IMR-90 (cell line): ENCODE measurements at regions not wholly inside any gene's neighbourhood (a gene's known extent, or its start where the extent isn't known, plus 50 kb on each side); places are given as distances from the start of the nearest gene placed in this dataset.

Experiments
- ATAC-seq: fragments of 200-7000 bp; cut with Tn5 transposase; 2 replicates; pipeline ENCODE4 v1.9.1; 2020; ENCODE audit warnings: low read depth, mild to moderate bottlenecking, moderate library complexity
- BruUV-seq: library from RNA; stranded (reverse); fragments of 400-500 nt; replicated peaks from 2 replicates; lab custom pipeline; 2021; lab: Mats Ljungman, UMichigan
- CTCF ChIA-PET: fragments of 300-600 bp; formaldehyde crosslinking; extraction: SDS; loops from one replicate; lab custom pipeline; 2021; ENCODE audit warnings: antibody characterized with exemption; lab: Yijun Ruan, JAX
- POLR2A ChIA-PET: fragments of 300-600 bp; sonication (Branson Sonifier 250); formaldehyde crosslinking; loops from one replicate; lab custom pipeline; 2022; ENCODE audit warnings: antibody characterized with exemption; ENCODE audit not compliant: unreplicated experiment; lab: Charles Lee
- DNase-seq: peaks from one replicate; pipeline ENCODE4 v3.0.0; 2013
- H2AFZ ChIP-seq: replicated peaks from 2 replicates; pipeline ENCODE3; 2013; ENCODE audit warnings: low read length, mild to moderate bottlenecking; ENCODE audit not compliant: poor library complexity
- H2AK5ac ChIP-seq: 2 replicates; pipeline ENCODE4 v1.6.1; 2013; ENCODE audit warnings: low read depth, low read length, inconsistent platforms
- H2AK9ac ChIP-seq: replicated peaks from 2 replicates; pipeline ENCODE3; 2013; ENCODE audit warnings: mild to moderate bottlenecking, low read depth, low read length, moderate library complexity; ENCODE audit not compliant: poor library complexity
- H2BK120ac ChIP-seq: 2 replicates; pipeline ENCODE4 v1.6.1; 2013; ENCODE audit warnings: low read depth, low read length, inconsistent platforms
- H2BK15ac ChIP-seq: 3 replicates; pipeline ENCODE4 v1.6.1; 2013; ENCODE audit warnings: low read depth, low read length, inconsistent platforms
- H2BK20ac ChIP-seq: 2 replicates; pipeline ENCODE4 v1.6.1; 2013; ENCODE audit warnings: low read depth, mild to moderate bottlenecking, inconsistent platforms, low read length, moderate library complexity
- H2BK5ac ChIP-seq: 2 replicates; pipeline ENCODE4 v1.6.1; 2013; ENCODE audit warnings: mild to moderate bottlenecking, low read depth, low read length, inconsistent platforms; ENCODE audit not compliant: poor library complexity, severe bottlenecking
- H3K14ac ChIP-seq: replicated peaks from 2 replicates; pipeline ENCODE4 v1.6.1; 2013; ENCODE audit warnings: low read depth, low read length, inconsistent platforms
- H3K18ac ChIP-seq: 2 replicates; pipeline ENCODE4 v1.6.1; 2013; ENCODE audit warnings: low read depth, low read length, control low read depth
- H3K23ac ChIP-seq: 2 replicates; pipeline ENCODE4 v1.6.1; 2013; ENCODE audit warnings: low read depth, low read length, inconsistent platforms
- H3K27ac ChIP-seq: 2 replicates; pipeline ENCODE4 v1.5.1; 2013; ENCODE audit warnings: mild to moderate bottlenecking, control low read depth, low read length; ENCODE audit not compliant: insufficient read depth
- H3K27me3 ChIP-seq: 2 replicates; pipeline ENCODE4 v1.6.1; 2013; ENCODE audit warnings: low read length; ENCODE audit not compliant: control insufficient read depth, insufficient read depth
- H3K36me3 ChIP-seq: 2 replicates; pipeline ENCODE4 v1.6.1; 2013; ENCODE audit warnings: low read length, mixed read lengths; ENCODE audit not compliant: control insufficient read depth, insufficient read depth
- H3K4ac ChIP-seq: 2 replicates; pipeline ENCODE4 v1.6.1; 2013; ENCODE audit warnings: low read depth, low read length, inconsistent platforms
- H3K4me1 ChIP-seq: 2 replicates; pipeline ENCODE4 v1.6.1; 2013; ENCODE audit warnings: low read length, mixed read lengths; ENCODE audit not compliant: control insufficient read depth, insufficient read depth
- H3K4me2 ChIP-seq: 2 replicates; pipeline ENCODE4 v1.6.1; 2013; ENCODE audit warnings: low read depth, mild to moderate bottlenecking, control low read depth, low read length, moderate library complexity
- H3K4me3 ChIP-seq: 2 replicates; pipeline ENCODE4 v1.5.1; 2013; ENCODE audit warnings: low read depth, mild to moderate bottlenecking, control low read depth, low read length, moderate library complexity; ENCODE audit not compliant: insufficient read depth
- H3K56ac ChIP-seq: 2 replicates; pipeline ENCODE4 v1.6.1; 2013; ENCODE audit warnings: low read length, inconsistent platforms; ENCODE audit not compliant: insufficient read depth; ENCODE audit errors: extremely low read depth
- H3K79me1 ChIP-seq, 2 experiments: 2 replicates each; pipeline ENCODE4 v1.6.1; 2013; ENCODE audit warnings: low read length in 2 of 2, inconsistent platforms in 1 of 2, low read depth in 1 of 2
- H3K9ac ChIP-seq: 2 replicates; pipeline ENCODE4 v1.6.1; 2013; ENCODE audit warnings: low read depth, low read length, control low read depth
- H3K9me1 ChIP-seq: 2 replicates; pipeline ENCODE4 v1.6.1; 2013; ENCODE audit warnings: low read length, inconsistent platforms; ENCODE audit not compliant: insufficient read depth
- H3K9me3 ChIP-seq: 2 replicates; pipeline ENCODE4 v1.6.1; 2013; ENCODE audit warnings: low read length; ENCODE audit not compliant: control insufficient read depth, insufficient read depth
- H4K20me1 ChIP-seq: 2 replicates; pipeline ENCODE4 v1.6.1; 2013; ENCODE audit warnings: low read length, inconsistent platforms; ENCODE audit not compliant: insufficient read depth
- H4K5ac ChIP-seq: 2 replicates; pipeline ENCODE4 v1.6.1; 2013; ENCODE audit warnings: mild to moderate bottlenecking, low read depth, low read length, control low read depth
- H4K8ac ChIP-seq, 2 experiments: 2 replicates each; pipeline ENCODE4 v1.6.1; 2013; ENCODE audit warnings: low read depth in 2 of 2, low read length in 2 of 2, control low read depth in 1 of 2, inconsistent platforms in 1 of 2
- H4K91ac ChIP-seq: 2 replicates; pipeline ENCODE4 v1.6.1; 2013; ENCODE audit warnings: low read depth, low read length, inconsistent platforms; ENCODE audit not compliant: insufficient read depth
- BHLHE40 ChIP-seq: fragments of 150-350 bp; IDR thresholded peaks from 2 replicates; pipeline ENCODE4 v1.6.1; 2016; ENCODE audit warnings: mild to moderate bottlenecking, low read depth, low read length
- CEBPB ChIP-seq: IDR thresholded peaks from 2 replicates; pipeline ENCODE4 v1.6.1; 2012; ENCODE audit warnings: low read depth, low read length, improper control_type of control experiment
- CHD1 ChIP-seq: IDR thresholded peaks from 2 replicates; pipeline ENCODE4 v1.6.1; 2012; ENCODE audit warnings: low read depth, low read length, improper control_type of control experiment
- CTCF ChIP-seq: conservative IDR thresholded peaks from 2 replicates; pipeline ENCODE4 v1.5.1; 2012; ENCODE audit warnings: mild to moderate bottlenecking, low read depth, low read length, improper control_type of control experiment
- FOS ChIP-seq: fragments of 150-350 bp; IDR thresholded peaks from 2 replicates; pipeline ENCODE4 v1.6.1; 2016; ENCODE audit warnings: low read depth, low read length
- MAFK ChIP-seq: IDR thresholded peaks from 2 replicates; pipeline ENCODE4 v1.6.1; 2012; ENCODE audit warnings: low read depth, low read length, improper control_type of control experiment
- MAZ ChIP-seq: IDR thresholded peaks from 2 replicates; pipeline ENCODE4 v1.6.1; 2012; ENCODE audit warnings: low read depth, mild to moderate bottlenecking, low read length, improper control_type of control experiment, moderate library complexity, borderline replicate concordance
- MXI1 ChIP-seq: IDR thresholded peaks from 2 replicates; pipeline ENCODE4 v1.6.1; 2012; ENCODE audit warnings: low read depth, mild to moderate bottlenecking, low read length, moderate library complexity, borderline replicate concordance
- NFE2L2 ChIP-seq: fragments of 150-350 bp; IDR thresholded peaks from 2 replicates; pipeline ENCODE4 v1.6.1; 2016; ENCODE audit warnings: low read depth, mild to moderate bottlenecking, low read length
- POLR2A ChIP-seq: IDR thresholded peaks from 2 replicates; pipeline ENCODE4 v1.6.1; 2012; ENCODE audit warnings: mild to moderate bottlenecking, low read depth, low read length
- RAD21 ChIP-seq: IDR thresholded peaks from 2 replicates; pipeline ENCODE4 v1.6.1; 2012; ENCODE audit warnings: low read length, improper control_type of control experiment
- RCOR1 ChIP-seq: IDR thresholded peaks from 2 replicates; pipeline ENCODE4 v1.6.1; 2012; ENCODE audit warnings: mild to moderate bottlenecking, low read length, improper control_type of control experiment; ENCODE audit not compliant: insufficient replicate concordance
- RFX5 ChIP-seq: IDR thresholded peaks from 2 replicates; pipeline ENCODE4 v1.8.0; 2012; ENCODE audit warnings: low read depth, mild to moderate bottlenecking, low read length, moderate library complexity
- SMC3 ChIP-seq: fragments of 150-350 bp; IDR thresholded peaks from 2 replicates; pipeline ENCODE4 v1.6.1; 2016; ENCODE audit warnings: low read depth, mild to moderate bottlenecking, antibody characterized with exemption, low read length, moderate library complexity
- USF2 ChIP-seq: fragments of 150-350 bp; IDR thresholded peaks from 2 replicates; pipeline ENCODE4 v1.6.1; 2017; ENCODE audit warnings: mild to moderate bottlenecking, antibody characterized with exemption, low read length, low read depth
- WGBS, 2 experiments: methylation state at CpG; one replicate each; pipeline versions ENCODE4 v1.1.5 to v1.1.7; 2013; ENCODE audit warnings: missing lambda C conversion rate in 2 of 2; ENCODE audit not compliant: insufficient read length in 1 of 2; ENCODE audit errors: extremely low coverage in 2 of 2; 5-methylcytosine and 5-hydroxymethylcytosine counted together
- dilution Hi-C: fragments of 300-500 bp; cut with HindIII; formaldehyde crosslinking; loops from one replicate; pipeline ENCODE4 v1.14.3; 2018; ENCODE audit warnings: low sequenced_read_pairs; ENCODE audit not compliant: unreplicated experiment
- in situ Hi-C: fragments of 300-500 bp; cut with MboI; formaldehyde crosslinking; loops from 3 replicates; pipeline ENCODE4 v1.14.3; 2019; ENCODE audit warnings: low sequenced_read_pairs, inconsistent platforms, mixed read lengths
- intact Hi-C: fragments of 100-400 bp; cut with micrococcal nuclease; formaldehyde crosslinking; loops from 2 replicates; pipeline ENCODE4 v1.10.0; 2022
- TF ChIP-seq, protein P1 (sequence below): fragments of 150-350 bp; IDR thresholded peaks from 2 replicates; pipeline ENCODE4 v1.6.1; 2016; ENCODE audit warnings: low read depth, mild to moderate bottlenecking, low read length, moderate library complexity, borderline replicate concordance

- intact Hi-C loops = no loop called here
- no peaks in the 10 kb centered on the region for H3K9me1 ChIP-seq
- in situ Hi-C loops = no loop called here
- H3K18ac ChIP-seq = no peak overlapping the region
- H3K56ac ChIP-seq = no peak overlapping the region
- no peak overlapping the region for H3K4ac ChIP-seq
- no peak overlapping the region for H2BK5ac ChIP-seq
- no peak overlapping the region for H2AFZ ChIP-seq
- H3K4me3 ChIP-seq = no peak overlapping the region
- dilution Hi-C loops = no loop called here
- no peak overlapping the region for H2AK9ac ChIP-seq
- no peak overlapping the region for H3K9ac ChIP-seq
- no peak overlapping the region for H3K4me2 ChIP-seq
- H4K20me1 ChIP-seq = no peaks in the 10 kb centered on the region
- CTCF ChIA-PET = no interaction called here
- H3K79me1 ChIP-seq = no peaks in the 10 kb centered on the region
- POLR2A ChIA-PET = no interaction called here
- DNase-seq = no peak
- H3K23ac ChIP-seq = no peak overlapping the region
- no peak overlapping the region for H3K14ac ChIP-seq
- H2BK20ac ChIP-seq = no peak overlapping the region
- no TSS peak for BruUV-seq
- no peak overlapping the region for H4K5ac ChIP-seq
- TF ChIP-seq SMC3 = no peak
- no peak for TF ChIP-seq RAD21
- TF ChIP-seq POLR2A = no peak
- TF ChIP-seq, protein P1, sequence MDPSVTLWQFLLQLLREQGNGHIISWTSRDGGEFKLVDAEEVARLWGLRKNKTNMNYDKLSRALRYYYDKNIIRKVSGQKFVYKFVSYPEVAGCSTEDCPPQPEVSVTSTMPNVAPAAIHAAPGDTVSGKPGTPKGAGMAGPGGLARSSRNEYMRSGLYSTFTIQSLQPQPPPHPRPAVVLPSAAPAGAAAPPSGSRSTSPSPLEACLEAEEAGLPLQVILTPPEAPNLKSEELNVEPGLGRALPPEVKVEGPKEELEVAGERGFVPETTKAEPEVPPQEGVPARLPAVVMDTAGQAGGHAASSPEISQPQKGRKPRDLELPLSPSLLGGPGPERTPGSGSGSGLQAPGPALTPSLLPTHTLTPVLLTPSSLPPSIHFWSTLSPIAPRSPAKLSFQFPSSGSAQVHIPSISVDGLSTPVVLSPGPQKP = no peak
- no peak for TF ChIP-seq RCOR1
- no peak for TF ChIP-seq MAFK
- TF ChIP-seq MAZ = no peak
- TF ChIP-seq CTCF = no peak
- TF ChIP-seq FOS = no peak
- no peak for TF ChIP-seq USF2
- no peak for TF ChIP-seq CHD1
- TF ChIP-seq MXI1 = no peak
- no peak for TF ChIP-seq RFX5
- no peak for TF ChIP-seq CEBPB
- TF ChIP-seq NFE2L2 = no peak
- TF ChIP-seq BHLHE40 = no peak
- H3K9me3 ChIP-seq = no peaks in the 10 kb centered on the region
- no CpG with 5 or more reads among the region's 3 CpGs for WGBS, 2 experiments
- no peak overlapping the region for H4K91ac ChIP-seq
- no peak overlapping the region for H3K27ac ChIP-seq
- H2AK5ac ChIP-seq = no peak overlapping the region
- H2BK15ac ChIP-seq = no peak overlapping the region
- no peaks in the 10 kb centered on the region for H3K36me3 ChIP-seq
- no peak for ATAC-seq
- no peak overlapping the region for H4K8ac ChIP-seq
- no peak overlapping the region for H2BK120ac ChIP-seq
- H3K4me1 ChIP-seq = no peaks in the 10 kb centered on the region
- no peaks in the 10 kb centered on the region for H3K27me3 ChIP-seq
Measured at GRCh38 chr1:218108034-218108433, 177.1 kb upstream of the RRP15 start.
